HG02642 (cell line): ENCODE measurements at regions not wholly inside any gene's neighbourhood (a gene's known extent, or its start where the extent isn't known, plus 50 kb on each side); places are given as distances from the start of the nearest gene placed in this dataset.
"Not testable (repeated sequence)": the region's sequence is repeated elsewhere in the genome, so short reads cannot be mapped to it uniquely, and the experiment has no call there.

Experiments used
- ATAC-seq: cut with Tn5 transposase; IDR thresholded peaks from one replicate; pipeline ENCODE4 v1.9.1; 2021; ENCODE audit warnings: mild to moderate bottlenecking; ENCODE audit not compliant: unreplicated experiment, poor library complexity

DNA sequence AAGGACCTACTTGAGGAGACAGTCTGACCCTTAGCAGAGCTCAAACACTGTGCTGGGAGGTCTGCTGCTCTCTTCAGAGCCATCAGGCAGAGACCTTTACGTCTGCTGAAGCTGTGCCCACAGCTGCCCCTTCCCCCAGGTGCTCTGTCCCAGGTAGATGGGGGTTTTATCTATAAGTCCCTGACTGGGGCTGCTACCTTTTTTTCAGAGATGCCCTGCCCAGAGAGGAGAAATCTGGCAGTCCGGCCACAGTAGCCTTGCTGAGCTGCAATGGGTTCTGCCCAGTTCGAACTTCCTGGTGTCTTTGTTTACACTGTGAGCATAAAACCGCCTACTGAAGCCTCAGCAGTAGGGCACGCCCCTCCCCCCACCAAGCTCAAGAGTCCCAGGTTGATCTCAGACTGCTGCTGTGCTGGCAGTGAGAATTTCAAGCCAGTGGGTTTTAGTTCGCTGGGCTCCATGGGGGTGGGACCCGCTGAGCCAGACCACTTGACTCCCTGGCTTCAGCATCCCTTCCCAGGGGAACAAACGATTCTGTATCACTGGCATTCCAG lies 381.2 kb downstream of the XPNPEP1 start:
- not testable (repeated sequence) for ATAC-seq

DNA sequence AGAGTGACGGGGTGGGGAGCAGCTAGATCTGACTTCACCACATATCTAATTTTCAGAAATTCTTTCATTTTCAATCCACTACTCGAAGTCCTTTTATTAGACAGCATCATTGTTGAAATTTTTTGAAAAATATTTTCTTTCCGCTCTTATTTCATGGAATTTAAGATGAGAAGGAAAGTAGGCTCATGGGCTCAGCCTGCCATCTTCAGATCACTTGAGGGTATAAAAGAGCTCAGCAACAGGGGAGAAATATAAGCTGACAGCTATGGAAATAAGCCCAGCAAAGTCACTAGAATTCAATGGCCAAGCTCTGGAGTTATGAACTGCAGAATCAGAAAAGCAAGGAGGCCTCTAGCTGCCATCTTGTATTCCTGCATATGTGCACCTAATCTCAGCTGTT lies 389.1 kb downstream of the XPNPEP1 start:
- no peak for ATAC-seq

- ATAC-seq = no peak
Observed at GRCh38 chr10:109529258-109529657, 394.1 kb downstream of the XPNPEP1 start.

- ATAC-seq = no peak
Observed at GRCh38 chr10:109517748-109518147, 405.6 kb downstream of the XPNPEP1 start.

- no peak for ATAC-seq
Observed at GRCh38 chr10:109504401-109504800, 418.9 kb downstream of the XPNPEP1 start.

DNA sequence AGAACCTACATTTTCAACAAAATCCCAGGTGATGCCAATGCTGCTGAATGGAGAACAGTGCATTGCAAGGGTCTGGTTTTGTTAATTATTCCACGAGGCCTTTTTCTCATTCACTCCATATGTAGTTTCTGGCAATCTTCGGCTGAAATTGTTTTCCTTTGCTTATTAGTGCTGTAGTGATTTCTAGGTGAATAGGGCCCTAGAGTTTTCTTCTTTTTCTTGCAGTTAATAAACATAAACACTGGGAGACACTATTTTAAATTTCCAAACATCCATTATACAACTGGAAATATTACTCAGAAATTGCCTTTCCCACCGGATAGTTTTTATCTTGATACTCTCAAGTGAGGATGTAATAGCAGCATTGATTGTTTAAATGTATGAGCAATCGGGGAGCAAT lies 435.6 kb downstream of the XPNPEP1 start:
- ATAC-seq = no peak

DNA sequence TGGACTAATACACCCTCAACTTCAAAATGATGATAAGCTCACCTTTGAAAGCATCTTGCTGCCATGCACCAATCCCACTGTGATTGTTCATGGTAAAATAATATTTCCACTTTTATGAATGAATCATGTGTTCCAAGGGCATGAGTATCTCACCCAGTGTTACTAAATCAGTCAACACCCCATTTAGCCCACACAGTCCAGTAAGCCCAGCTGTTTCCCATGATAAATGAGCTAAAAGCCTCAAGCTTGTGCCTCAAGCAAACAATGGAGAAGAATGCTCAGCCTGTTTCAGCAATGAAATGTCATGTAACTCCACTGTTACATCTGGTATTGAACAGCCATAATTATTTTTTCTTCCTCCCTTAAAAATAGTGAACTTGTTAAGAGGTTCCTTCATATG lies 442.5 kb downstream of the XPNPEP1 start:
- no peak for ATAC-seq

DNA sequence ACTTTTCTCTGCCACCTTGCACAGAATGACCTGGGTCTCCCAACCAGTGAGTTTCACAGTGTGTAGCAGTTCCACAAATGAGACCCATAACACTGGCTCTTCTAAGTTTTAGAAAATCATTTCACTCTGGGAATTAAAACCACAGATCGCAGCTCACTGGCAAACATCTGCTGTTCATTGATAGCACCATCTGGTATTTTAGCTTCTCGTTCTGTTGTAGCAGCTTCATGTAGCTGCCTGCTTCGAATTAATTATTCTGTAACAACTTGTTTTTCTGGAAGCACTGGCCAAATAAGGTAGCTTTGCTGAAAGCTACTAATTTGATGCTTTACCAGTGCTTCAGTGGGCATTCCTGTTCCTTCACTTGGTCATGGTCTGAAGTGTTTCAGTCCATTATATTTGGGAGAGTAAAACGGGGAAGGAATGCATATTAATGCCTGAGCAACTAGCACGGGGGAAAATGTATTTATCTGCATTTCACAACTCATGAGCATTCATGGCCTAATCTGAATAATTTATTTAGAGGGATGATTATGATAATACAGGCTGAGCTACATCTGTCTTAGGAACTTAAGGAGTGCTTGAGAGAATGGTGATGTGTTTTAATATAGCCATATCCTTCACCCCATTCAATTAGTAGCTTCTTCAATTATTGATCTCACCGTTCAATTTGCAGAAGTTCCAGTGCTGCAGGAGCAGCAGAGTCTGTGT lies 447.4 kb downstream of the XPNPEP1 start:
- no peak for ATAC-seq

- ATAC-seq = no peak
Observed at GRCh38 chr10:109474812-109475211, 448.5 kb downstream of the XPNPEP1 start.

DNA sequence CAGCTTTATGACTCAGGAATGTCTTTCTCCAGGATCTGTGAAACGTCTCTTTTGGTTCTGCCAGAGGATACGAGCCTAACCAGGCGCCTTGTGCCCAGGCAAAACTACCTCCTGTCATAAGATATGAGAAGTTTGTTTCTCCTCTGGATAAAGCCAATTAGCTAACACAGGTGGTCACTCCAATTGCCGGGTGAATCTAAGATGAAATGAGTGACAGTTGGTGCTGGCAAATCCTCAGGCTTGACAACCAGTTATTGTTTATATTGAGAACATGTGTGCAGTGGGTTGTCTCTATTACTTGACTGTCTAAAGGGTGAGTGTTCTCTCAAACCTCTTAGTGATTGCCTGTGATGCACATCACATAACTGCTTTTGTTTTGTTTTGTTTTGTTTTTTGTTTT lies 449.1 kb downstream of the XPNPEP1 start:
- no peak for ATAC-seq

GRCh38 chr10:109467551-109467950 lies 455.8 kb downstream of the XPNPEP1 start:
- ATAC-seq = no peak

DNA sequence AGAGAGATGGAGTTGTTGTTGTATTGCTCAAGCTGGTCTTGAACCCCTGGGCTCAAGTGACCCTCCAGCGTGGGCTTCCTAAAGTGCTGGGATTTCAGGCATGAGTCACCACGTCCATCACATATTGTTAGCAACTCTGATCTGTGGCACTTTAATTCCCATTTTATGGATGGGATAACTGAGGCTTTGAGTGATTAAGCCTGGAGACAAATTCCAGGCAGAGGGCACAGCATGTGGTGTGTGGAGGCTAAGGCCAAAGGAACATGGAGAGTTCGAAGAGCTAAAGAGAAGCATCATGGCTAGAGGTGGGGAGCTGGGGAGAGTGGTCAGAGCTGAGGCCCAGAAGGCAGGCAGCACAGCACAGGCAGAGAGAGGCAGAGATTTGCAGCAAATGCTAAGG lies 458.4 kb downstream of the XPNPEP1 start:
- no peak for ATAC-seq

- no peak for ATAC-seq
Observed at GRCh38 chr10:109457302-109457638, 466.0 kb downstream of the XPNPEP1 start.

DNA sequence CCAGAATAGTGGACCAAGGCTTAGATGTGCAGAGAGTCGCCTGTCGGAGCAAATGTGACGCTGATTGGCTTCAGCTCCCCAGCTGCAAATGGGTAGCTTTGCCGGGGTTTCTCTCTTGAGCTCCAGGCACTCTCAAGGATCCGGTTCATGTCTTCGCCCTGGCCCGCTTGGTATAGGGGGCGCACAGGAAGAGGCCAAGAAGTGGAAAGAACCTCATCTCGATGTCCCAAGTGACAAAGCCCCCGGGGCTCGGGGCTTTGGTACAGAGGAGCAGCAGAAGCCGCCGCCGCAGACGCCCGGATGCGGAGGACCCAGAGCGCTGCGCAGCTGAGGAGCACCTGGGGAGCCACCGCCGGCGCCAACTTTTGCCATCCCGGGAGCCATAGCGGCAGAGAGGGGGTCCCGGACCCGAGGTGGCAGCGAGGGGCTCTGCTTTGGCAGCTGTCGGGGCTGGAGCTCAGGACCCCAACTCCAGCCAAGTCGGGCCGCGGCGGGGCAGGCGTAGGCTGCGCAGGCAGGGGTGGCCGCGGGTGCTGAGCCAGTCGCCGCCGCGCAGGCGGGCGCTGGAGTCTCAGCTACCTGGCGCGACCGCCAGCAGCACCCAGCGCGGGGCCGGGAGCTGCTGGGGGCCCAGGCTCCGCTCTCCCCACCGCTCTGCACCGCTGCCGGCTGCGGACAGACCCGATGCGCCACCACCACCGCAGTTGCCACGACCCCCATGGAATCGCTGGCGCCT lies 466.6 kb downstream of the XPNPEP1 start:
- no peak for ATAC-seq

GRCh38 chr10:109454691-109455090 lies 468.6 kb downstream of the XPNPEP1 start:
- ATAC-seq = no peak

DNA sequence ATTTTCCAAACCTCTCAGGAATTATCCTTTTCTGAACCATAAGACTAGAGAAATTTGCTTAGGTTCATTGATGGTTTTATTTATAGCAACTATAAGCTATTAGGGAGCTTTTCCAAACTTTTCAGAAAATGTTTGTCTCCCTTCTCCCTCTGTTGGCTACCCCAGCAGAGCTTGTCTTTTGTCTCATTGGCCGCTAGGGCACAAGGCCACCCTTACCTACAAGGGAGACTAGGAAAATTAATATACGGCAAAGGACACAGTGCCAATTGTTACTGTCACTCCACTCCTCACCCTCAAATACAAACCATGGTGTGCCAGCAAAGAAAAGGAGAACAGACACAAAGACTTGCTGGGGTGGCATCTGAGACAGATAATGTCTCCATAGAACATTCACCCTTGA lies 471.4 kb downstream of the XPNPEP1 start:
- ATAC-seq = no peak

DNA sequence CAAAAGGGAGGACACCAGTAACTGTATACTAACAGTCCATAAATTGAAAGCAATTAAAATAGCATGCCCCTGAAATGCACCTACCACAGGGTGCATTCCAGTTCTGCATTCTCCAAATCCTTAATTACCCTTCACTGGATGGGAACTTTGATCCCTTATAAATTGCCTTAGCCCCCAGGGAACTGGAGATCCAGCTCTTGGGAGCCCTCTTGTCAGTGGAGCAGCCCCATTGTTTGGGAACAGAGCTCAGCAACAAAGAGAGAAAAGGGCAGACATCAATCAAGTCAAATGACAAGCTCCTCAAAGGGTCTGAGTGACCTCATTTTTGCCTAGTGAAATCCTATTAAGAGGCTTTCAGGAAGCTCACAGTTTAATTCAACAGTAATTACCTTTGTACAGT lies 472.6 kb downstream of the XPNPEP1 start:
- ATAC-seq = no peak

DNA sequence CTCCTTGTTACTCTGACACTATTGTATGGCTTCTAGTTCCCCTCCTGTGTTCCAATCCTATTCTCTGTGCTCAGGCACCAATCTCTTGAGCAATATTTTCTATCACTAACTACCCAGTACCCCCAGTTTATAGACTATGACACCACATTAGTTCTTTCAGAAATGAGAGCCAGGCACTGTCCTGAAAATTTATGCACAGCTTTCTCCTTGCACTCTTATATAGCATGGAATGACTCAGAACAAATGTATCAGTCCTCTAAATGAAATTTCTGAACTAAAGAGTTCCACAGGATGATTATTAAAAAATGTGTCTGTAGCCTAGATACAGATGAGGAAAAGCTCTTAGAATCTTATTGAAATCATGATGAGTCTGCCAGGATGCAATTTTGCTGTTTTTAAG lies 489.9 kb downstream of the XPNPEP1 start:
- no peak for ATAC-seq

DNA sequence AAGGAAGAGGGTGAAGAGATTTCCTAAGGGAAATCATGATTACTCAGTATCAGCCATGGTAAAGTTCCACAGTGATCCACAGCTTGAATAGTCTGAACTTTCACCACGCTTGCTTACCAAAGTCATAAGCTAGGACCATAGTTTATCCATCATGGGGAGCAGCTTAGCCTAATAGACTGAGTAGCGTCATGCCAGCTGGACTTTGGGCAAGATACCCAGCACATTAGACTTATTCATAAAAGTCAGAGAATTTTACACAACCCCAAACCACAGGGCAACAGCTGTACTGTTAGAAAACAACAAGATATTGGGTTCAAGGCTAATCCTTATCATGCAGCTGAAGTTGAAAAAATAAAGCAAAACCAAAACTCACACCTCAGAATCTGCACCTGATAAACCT lies 491.0 kb downstream of the XPNPEP1 start:
- ATAC-seq = no peak

DNA sequence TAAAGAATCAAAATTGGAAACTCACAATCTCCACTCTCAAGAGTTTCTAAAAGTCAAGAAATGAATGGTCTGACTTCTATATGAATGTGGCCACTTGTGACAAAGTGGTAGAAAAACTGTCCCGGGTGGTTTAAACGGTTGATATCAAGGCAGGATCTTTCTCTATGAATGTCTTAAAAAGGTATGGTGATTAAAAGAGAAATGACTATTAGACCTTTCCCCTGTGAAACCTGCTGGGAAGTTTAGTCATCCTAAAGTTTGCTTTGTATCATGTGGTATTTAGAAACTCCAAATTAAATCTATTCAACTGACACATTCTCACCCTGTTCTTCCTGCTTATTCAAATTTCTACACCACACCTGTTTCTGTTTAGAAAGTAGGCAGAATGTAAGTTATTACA lies 492.5 kb downstream of the XPNPEP1 start:
- no peak for ATAC-seq

GRCh38 chr10:109430043-109430760 lies 493.1 kb downstream of the XPNPEP1 start:
- no peak for ATAC-seq
